HG03159 (cell line): ENCODE measurements at regions not wholly inside any gene's neighbourhood (a gene's known extent, or its start where the extent isn't known, plus 50 kb on each side); places are given as distances from the start of the nearest gene placed in this dataset.

Experiments used
- ATAC-seq: cut with Tn5 transposase; IDR thresholded peaks from one replicate; pipeline ENCODE4 v1.9.1; 2021; ENCODE audit warnings: mild to moderate bottlenecking, moderate library complexity; ENCODE audit not compliant: unreplicated experiment

GRCh38 chr11:62073061-62073460, 50.8 kb upstream of the INCENP start:
- no peak for ATAC-seq

GRCh38 chr11:62071408-62071807, 52.4 kb upstream of the INCENP start:
- ATAC-seq, result no peak

- ATAC-seq, result no peak
Measured at GRCh38 chr11:62069986-62070919, 53.6 kb upstream of the INCENP start.

DNA sequence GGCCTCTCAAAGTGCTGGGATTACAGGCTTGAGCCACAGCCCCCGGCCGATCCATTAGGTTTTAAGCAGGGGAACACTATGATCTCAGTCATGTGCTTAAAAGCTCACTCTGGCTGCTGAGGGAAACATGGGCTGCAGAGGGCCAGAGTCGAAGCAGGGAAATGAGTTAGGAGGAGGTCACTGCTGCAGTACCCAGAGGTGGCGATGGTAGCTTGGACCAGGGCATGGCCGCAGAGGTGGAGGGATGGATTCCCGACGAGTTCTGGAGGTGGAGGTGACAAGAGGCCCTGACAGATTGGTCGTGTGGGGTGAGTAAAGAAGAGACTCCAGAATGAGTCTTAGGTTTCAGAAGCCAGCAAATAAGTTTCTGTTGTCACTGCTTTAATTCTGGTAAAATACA, 54.4 kb upstream of the INCENP start:
- no peak for ATAC-seq

DNA sequence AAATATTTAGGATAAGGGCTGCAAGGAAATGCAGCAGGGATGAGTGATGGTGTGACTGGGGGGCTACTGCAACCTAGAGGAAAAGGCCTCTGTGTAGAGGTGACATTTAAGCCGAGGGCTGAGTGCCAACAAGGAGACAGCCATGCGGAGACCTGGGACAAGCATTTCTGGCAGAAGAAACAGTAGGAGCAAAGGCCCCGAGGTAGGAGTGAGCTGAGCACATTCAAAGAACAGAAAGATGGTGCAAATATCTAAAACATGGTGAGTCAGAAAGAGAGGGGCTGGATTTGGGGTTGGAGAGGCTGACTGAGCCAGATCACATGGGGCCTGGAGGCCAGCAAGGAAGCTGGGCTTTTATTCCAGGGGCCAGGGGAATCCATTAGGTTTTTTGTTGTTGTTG, 55.1 kb upstream of the INCENP start:
- no peak for ATAC-seq

DNA sequence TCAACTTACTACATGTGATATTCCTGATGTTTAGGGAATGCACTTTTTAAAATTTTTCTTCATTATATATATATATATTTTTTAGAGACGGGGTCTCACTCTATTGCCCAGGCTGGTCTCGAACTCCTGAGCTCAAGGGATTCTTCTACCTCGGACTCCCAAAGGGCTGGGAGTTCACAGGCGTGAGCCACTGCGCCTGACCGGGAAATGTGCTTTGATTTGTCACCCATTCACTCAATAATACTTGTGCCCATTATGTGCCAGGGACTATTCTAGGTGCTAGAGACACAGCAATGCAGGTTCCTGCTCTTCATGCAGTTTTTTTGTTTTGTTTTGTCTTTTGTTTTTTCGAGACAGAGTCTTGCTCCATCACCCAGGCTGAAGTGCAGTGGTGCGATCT, 56.1 kb upstream of the INCENP start:
- no peak for ATAC-seq

- no peak for ATAC-seq
Measured at GRCh38 chr11:62064221-62064620, 59.6 kb upstream of the INCENP start.

DNA sequence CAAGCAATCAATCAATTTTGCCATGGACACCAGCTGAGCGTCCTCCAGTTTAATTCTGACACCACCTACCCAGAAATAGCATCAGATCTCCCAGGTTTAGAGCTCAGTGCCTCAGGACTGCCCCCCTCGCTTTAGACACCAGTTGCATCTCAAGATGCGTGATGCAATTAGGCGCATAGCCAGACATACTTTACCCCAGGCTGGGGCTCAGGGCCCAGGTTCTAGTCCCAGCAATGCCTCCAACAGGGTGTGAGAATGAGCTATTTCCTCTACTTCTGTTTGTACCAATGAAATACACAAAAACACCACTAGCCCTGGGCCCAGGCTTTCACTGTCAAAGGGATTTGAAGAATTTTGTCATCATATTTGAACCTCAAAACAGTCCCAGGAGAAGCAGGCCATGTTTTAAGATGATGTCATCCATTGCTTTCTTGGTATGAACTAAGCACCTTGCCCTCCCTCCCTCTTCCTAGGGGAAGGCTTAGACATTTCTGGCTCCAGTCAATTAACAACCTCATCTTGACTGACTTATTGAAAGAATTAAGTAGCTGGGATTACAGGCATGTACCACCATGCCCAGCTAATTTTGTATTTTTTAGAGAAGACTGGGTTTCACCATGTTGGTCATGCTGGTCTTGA, 61.5 kb upstream of the INCENP start:
- ATAC-seq, result no peak

DNA sequence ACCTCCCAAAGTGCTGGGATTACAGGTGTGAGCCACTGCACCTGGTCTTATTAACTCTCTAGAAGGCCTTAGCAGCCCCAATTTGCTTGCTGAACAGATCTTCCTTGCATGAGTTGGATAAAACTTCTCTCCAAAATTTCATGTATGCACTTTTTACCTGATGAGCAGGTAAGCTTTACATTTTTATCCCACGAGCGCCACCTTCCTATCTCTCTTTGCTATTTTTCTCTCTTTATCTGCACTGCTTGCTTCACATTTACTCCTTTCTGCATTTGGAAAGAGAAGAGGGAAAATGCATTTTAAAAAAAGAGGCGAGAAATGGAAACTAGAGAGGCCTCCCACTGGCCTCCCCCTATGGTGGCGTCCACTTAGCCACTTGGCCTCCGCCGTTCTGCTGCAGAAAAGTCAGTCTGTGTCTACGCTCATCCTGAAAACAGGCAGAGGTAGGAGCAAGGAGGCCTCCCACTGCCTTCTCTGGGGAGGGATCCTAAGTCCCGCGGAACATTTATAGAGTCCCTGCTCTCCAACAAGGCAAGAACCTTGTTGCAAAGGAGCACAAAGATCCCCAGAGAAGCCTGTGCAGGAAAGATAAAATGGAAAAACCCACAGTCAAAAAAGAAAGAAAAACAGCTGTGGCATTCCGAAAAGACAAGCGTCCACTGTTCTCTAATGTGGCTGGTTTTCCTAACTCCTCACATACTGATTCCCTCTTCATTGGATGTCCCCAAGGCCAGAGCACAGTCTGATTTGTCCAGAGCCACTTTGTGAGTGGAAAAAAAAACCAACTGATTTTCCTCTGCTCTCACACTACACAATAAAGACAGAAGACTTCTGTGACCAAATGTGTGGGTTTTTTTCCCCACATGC, 62.2 kb upstream of the INCENP start:
- ATAC-seq, result no peak

DNA sequence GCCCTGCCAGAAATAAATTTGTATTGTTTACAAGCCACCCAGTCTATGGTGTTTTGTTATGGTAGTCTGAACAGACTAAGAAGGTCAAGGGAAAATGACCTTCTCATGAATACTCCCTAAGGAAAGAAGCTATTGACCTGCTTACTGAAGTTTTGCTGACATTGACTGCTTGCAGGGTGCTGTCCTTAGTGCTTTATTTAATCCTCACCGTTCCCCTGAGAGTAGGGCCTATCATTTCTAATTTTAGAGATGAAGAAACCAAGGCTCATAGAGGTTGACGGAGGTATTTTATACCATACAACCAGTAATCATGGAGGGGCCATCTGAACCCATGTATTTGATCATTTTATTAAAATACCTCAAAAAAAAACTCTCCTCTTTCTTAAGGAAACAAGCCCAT, 66.7 kb upstream of the INCENP start:
- ATAC-seq, result no peak

GRCh38 chr11:62055970-62056369, 67.8 kb upstream of the INCENP start:
- ATAC-seq, result no peak

DNA sequence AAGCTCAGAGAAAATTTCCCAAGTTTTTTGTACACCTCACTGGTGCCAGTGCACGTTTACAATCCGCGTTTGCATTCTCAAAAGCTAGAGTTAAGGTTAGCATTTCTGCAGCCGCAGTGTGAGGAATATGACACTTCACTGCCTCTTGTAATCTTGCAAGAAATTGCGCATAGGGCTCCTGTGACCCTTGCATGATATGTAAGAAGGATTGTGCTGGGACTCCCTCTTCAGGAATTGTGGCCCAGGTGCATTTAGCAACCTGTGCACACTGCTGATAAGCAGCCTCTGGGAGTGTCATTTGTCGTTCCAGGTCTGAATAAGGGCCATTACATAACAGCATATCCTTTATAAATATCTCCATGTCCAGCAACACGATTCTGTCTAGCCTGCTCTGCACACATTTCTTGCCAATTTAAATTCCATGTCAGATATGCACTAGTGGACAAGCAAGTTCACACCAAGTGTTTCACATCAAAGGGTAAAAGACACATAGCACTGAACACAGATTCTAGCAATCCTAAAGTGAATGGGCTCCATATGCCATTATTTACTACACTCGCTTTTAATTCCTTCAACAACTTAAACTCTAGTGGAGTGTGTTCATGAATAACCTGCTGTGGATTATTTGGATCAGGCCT, 69.2 kb upstream of the INCENP start:
- ATAC-seq, result no peak

- ATAC-seq, result no peak
Measured at GRCh38 chr11:62054081-62054480, 69.7 kb upstream of the INCENP start.

DNA sequence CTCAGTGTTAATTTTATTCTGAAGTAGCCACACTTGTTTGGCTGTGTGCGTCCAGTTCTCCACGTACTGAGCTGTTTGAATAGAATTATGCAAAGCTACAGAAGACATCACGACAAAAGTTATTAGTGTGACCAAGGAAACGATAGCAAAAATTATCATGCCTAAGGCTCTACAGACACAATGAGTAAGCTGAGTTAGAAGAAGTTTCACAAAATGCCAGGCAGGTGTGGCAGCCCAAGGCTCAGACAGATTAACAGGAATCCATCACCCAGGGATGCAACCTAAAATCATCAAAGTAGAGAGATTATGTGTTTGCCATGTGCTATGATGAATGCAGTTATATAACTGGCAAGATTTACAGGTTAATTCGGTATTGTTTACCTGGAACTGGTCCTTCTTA, 73.1 kb upstream of the INCENP start:
- no peak for ATAC-seq

GRCh38 chr11:62048100-62048499, 75.7 kb upstream of the INCENP start:
- no peak for ATAC-seq

DNA sequence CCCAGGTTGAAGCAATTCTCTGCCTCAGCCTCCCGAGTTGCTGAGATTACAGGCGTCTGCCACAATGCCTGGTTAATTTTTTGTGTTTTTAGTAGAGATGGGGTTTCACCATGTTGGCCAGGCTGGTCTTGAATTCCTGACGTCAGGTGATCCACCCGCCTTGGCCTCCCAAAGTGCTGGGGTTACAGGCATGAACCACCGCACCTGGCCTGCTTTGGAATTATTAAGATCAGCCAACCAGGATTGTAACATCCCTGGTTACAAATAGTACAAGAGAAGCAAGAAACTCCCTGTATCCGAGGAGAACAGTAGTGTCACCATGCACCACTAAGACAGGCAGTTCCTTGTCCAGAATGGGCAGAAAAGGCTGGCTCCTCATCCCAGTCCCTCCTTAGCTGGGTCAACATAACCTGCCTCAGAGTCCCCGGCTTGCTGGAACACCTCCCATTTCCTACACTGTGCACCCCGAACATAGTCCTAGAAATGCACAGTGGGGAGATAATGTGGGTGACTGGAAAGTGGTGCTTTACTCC, 77.2 kb upstream of the INCENP start:
- no peak for ATAC-seq

DNA sequence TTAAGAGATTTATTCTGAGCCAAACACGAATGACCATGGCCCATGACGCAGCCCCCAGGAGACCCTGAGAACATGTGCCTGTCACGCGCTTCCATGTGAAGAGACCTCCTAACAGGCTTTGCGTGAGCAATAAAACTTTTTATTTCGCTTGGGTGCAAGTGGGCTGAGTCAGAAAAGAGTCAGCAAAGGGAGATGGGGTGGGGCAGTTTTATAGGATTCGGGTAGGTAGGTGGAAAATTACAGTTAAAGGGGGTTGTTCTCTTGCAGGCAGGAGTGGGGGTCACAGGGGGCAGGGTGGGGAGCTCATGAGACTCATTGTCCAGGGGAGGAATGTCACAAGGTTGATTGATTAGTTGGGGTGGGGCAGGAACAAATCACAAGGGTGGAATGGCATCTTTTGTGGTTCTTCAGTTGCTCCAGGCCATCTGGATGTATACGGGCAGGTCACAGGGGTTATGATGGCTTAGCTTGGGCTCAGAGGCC, 77.2 kb upstream of the FTH1 start:
- no peak for ATAC-seq

DNA sequence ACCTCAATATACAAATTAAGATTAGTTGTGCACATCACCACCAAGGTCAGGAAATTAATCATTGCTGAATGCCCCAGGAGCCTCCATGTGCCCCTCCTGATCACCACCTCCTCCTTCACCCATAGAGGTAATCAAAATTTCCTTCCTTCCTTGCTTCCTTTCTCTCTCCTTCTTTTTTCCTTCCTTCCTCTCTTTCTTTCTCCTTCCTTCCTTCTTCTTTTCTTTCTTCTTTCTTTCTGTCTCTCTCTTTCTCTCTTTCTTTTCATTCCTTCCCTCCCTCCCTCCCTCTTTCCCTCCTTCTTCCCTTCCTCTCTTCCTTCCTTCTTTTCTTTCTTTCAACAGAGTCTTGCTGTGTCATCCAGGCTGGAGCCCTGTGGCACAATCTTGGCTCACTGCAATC, 67.9 kb upstream of the FTH1 start:
- ATAC-seq, result no peak

DNA sequence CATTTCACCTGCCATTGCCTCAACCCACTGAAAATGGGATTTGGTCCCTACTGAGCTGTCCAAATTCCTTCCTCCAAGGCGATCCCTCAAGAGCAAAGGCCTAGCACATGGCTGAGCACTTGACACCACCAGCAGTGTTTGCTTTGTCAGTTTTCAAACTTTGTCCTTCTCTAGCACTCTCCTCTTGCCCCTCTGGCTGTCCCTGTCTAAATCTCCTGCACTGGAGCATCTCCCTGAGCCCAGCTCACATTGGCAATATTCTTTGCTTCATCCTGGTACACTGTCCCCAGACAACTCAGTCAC, 66.6 kb upstream of the FTH1 start:
- ATAC-seq, result no peak

DNA sequence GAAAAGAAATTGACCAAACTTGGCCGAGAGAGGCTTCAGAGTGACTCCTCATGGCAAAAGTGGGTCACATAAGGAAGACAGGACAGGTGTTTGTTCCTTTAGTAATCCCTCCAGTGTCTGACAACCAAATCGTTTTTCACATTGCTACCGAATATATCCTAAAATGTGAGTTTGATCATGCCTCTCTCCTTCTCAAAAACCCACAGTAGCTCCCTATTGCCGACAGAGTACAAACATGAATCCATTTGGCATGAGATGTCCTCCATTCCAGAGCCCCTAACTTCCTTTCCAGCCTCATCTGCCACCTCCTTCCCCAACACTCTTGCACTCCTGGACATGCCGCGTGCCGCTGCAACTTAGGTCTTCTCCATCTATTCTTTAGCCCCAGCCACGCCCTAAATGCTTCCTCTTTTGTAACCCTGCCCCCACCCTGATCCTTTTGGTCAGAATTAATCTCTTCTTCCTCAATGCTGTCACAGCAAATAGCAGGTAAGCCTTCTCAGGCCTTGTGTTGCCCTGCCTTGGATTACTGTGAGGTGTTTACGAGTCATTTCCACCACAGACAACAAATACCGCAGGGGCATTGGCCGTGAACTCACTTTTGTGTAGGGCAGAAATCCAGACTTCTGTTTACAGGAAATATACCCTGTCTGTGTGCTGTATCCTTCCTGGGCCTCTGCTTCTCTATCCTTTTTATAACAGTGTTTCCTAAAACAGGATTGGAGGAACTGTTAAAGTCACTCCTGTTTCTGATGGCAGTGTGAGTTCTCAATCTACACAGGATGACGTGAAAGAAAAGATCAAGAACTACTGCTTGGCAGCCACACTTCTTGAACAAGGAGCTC, 66.0 kb upstream of the FTH1 start:
- ATAC-seq, result no peak
